HCEC 1CT (cell line): ENCODE measurements at regions not wholly inside any gene's neighbourhood (a gene's known extent, or its start where the extent isn't known, plus 50 kb on each side); places are given as distances from the start of the nearest gene placed in this dataset.

Source experiments
- DNase-seq: peaks from one replicate; pipeline ENCODE4 v3.0.0-alpha.2; 2017

- DNase-seq, result no peak
These were observed 262.4 kb upstream of the CHST9 start for GRCh38 chr18:27447451-27447881.

GRCh38 chr18:27430595-27430994, 245.5 kb upstream of the CHST9 start:
- DNase-seq, result no peak

GRCh38 chr18:27428716-27429475, 243.8 kb upstream of the CHST9 start:
- no peak for DNase-seq

GRCh38 chr18:27428120-27428519, 243.0 kb upstream of the CHST9 start:
- no peak for DNase-seq

GRCh38 chr18:27423581-27423980, 238.5 kb upstream of the CHST9 start:
- no peak for DNase-seq

- no peak for DNase-seq
These were observed 234.5 kb upstream of the CHST9 start for GRCh38 chr18:27419646-27420045.

GRCh38 chr18:27415495-27415894, 230.4 kb upstream of the CHST9 start:
- DNase-seq, result no peak

GRCh38 chr18:27414682-27415081, 229.6 kb upstream of the CHST9 start:
- no peak for DNase-seq

- DNase-seq, result no peak
These were observed 228.6 kb upstream of the CHST9 start for GRCh38 chr18:27413495-27414401.

- no peak for DNase-seq
These were observed 227.4 kb upstream of the CHST9 start for GRCh38 chr18:27412556-27412955.

- DNase-seq, result no peak
These were observed 226.8 kb upstream of the CHST9 start for GRCh38 chr18:27411911-27412310.

GRCh38 chr18:27411013-27411412, 225.9 kb upstream of the CHST9 start:
- DNase-seq, result no peak

- DNase-seq, result no peak
These were observed 219.7 kb upstream of the CHST9 start for GRCh38 chr18:27404855-27405254.

- no peak for DNase-seq
These were observed 214.9 kb upstream of the CHST9 start for GRCh38 chr18:27400001-27400400.

- DNase-seq, result no peak
These were observed 210.6 kb upstream of the CHST9 start for GRCh38 chr18:27395752-27396151.

- no peak for DNase-seq
These were observed 209.6 kb upstream of the CHST9 start for GRCh38 chr18:27394687-27395086.

- no peak for DNase-seq
These were observed 197.6 kb upstream of the CHST9 start for GRCh38 chr18:27382567-27383216.

GRCh38 chr18:27378431-27379095, 193.5 kb upstream of the CHST9 start:
- no peak for DNase-seq

- DNase-seq, result no peak
These were observed 192.1 kb upstream of the CHST9 start for GRCh38 chr18:27377251-27377650.

- no peak for DNase-seq
These were observed 187.3 kb upstream of the CHST9 start for GRCh38 chr18:27372386-27372785.

GRCh38 chr18:27366665-27367064, 181.6 kb upstream of the CHST9 start:
- no peak for DNase-seq

- no peak for DNase-seq
These were observed 181.0 kb upstream of the CHST9 start for GRCh38 chr18:27366151-27366550.

GRCh38 chr18:27363872-27364271, 178.8 kb upstream of the CHST9 start:
- no peak for DNase-seq
